ENCODE measurements at regions not wholly inside any gene's neighbourhood (a gene's known extent, or its start where the extent isn't known, plus 50 kb on each side); places are given as distances from the start of the nearest gene placed in this dataset.

DNA sequence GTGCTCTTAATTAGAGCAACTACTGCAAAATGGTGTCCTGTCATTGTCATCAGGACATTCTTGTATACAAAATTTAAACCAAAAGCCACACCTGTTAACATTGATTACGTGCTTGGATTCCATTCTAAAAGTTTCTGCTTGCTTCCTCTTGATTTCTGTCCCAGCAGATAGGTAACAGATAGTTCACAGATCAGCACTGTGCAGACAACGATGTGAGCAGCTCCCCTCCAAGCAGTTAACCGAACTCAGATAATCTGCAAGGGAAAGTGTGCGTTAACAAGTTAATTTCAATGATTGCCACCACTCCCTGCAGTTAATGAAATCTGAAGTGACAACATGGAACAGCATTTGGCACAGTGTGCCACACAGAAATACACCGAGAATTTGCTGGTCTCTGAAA is 54.4 kb upstream of the RELL1 start:
- TF ChIP-seq EZH2 (IDR thresholded peaks at IDR 0.05; ENCODE audit: low read depth, unreplicated experiment): no peak
- TF ChIP-seq, protein P1, sequence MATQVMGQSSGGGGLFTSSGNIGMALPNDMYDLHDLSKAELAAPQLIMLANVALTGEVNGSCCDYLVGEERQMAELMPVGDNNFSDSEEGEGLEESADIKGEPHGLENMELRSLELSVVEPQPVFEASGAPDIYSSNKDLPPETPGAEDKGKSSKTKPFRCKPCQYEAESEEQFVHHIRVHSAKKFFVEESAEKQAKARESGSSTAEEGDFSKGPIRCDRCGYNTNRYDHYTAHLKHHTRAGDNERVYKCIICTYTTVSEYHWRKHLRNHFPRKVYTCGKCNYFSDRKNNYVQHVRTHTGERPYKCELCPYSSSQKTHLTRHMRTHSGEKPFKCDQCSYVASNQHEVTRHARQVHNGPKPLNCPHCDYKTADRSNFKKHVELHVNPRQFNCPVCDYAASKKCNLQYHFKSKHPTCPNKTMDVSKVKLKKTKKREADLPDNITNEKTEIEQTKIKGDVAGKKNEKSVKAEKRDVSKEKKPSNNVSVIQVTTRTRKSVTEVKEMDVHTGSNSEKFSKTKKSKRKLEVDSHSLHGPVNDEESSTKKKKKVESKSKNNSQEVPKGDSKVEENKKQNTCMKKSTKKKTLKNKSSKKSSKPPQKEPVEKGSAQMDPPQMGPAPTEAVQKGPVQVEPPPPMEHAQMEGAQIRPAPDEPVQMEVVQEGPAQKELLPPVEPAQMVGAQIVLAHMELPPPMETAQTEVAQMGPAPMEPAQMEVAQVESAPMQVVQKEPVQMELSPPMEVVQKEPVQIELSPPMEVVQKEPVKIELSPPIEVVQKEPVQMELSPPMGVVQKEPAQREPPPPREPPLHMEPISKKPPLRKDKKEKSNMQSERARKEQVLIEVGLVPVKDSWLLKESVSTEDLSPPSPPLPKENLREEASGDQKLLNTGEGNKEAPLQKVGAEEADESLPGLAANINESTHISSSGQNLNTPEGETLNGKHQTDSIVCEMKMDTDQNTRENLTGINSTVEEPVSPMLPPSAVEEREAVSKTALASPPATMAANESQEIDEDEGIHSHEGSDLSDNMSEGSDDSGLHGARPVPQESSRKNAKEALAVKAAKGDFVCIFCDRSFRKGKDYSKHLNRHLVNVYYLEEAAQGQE (IDR thresholded peaks at IDR 0.05; ENCODE audit: unreplicated experiment): no peak
- TF ChIP-seq, protein P2, sequence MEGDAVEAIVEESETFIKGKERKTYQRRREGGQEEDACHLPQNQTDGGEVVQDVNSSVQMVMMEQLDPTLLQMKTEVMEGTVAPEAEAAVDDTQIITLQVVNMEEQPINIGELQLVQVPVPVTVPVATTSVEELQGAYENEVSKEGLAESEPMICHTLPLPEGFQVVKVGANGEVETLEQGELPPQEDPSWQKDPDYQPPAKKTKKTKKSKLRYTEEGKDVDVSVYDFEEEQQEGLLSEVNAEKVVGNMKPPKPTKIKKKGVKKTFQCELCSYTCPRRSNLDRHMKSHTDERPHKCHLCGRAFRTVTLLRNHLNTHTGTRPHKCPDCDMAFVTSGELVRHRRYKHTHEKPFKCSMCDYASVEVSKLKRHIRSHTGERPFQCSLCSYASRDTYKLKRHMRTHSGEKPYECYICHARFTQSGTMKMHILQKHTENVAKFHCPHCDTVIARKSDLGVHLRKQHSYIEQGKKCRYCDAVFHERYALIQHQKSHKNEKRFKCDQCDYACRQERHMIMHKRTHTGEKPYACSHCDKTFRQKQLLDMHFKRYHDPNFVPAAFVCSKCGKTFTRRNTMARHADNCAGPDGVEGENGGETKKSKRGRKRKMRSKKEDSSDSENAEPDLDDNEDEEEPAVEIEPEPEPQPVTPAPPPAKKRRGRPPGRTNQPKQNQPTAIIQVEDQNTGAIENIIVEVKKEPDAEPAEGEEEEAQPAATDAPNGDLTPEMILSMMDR (conservative IDR thresholded peaks at IDR 0.05; ENCODE audit: low read depth in 2 of 2): no peak
- no peak for TF ChIP-seq POLR2AphosphoS5 (IDR thresholded peaks at IDR 0.05; ENCODE audit: low read depth)
- no peak for TF ChIP-seq EZH2phosphoT487 (IDR thresholded peaks at IDR 0.05; ENCODE audit: unreplicated experiment)
- no peak for TF ChIP-seq NANOG (IDR thresholded peaks at IDR 0.05; ENCODE audit: borderline replicate concordance)

All from GM23338 (cell line).